ENCODE measurements at regions not wholly inside any gene's neighbourhood (a gene's known extent, or its start where the extent isn't known, plus 50 kb on each side); places are given as distances from the start of the nearest gene placed in this dataset.

DNA sequence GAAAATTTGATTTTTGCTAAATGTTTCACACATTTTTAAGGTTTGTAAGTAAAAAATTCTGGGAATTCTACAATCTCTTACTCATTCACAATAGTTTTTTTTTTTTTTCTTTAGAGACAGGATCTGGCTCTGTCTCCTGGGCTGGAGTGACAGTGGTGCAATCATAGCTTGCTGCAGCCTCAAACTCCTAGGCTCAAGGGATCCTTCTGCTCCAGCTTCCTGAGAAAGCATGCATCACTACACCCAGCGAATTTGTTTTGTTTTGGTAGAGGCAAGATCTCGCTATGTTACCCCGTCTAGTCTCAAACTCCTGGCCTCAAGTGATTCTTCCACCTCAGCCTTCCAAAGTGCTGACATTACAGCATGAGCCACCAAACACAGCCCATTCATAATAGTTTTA is 232.8 kb downstream of the GJA1 start:
- TF ChIP-seq ZNF24 (IDR thresholded peaks at IDR 0.05), result no peak
- no peak for TF ChIP-seq SMARCA5 (IDR thresholded peaks at IDR 0.05)
- TF ChIP-seq, protein P1, sequence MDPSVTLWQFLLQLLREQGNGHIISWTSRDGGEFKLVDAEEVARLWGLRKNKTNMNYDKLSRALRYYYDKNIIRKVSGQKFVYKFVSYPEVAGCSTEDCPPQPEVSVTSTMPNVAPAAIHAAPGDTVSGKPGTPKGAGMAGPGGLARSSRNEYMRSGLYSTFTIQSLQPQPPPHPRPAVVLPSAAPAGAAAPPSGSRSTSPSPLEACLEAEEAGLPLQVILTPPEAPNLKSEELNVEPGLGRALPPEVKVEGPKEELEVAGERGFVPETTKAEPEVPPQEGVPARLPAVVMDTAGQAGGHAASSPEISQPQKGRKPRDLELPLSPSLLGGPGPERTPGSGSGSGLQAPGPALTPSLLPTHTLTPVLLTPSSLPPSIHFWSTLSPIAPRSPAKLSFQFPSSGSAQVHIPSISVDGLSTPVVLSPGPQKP (IDR thresholded peaks at IDR 0.05; ENCODE audit: low read depth, low read length), result no peak
- no peak for TF ChIP-seq STAT1 (conservative IDR thresholded peaks at IDR 0.05)
- no peak for TF ChIP-seq SUZ12 (IDR thresholded peaks at IDR 0.05; ENCODE audit: unreplicated experiment)
- TF ChIP-seq TCF3 (IDR thresholded peaks at IDR 0.05; ENCODE audit: borderline replicate concordance, insufficient read depth, low read depth, low read length), result no peak
- TF ChIP-seq KDM1A (IDR thresholded peaks at IDR 0.05; ENCODE audit: borderline replicate concordance), result no peak
- no peak for TF ChIP-seq ESRRA (IDR thresholded peaks at IDR 0.05; ENCODE audit: low read length)
- no peak for TF ChIP-seq NR2F1 (conservative IDR thresholded peaks at IDR 0.05)
- TF ChIP-seq RCOR1 (conservative IDR thresholded peaks at IDR 0.05; ENCODE audit: low read depth, low read length), result no peak
- no peak for TF ChIP-seq SIN3A (IDR thresholded peaks at IDR 0.05; ENCODE audit: low read depth, low read length)
- no peak for TF ChIP-seq MTA2 (IDR thresholded peaks at IDR 0.05; ENCODE audit: low read depth)
- H3K4me3 ChIP-seq, result no peak overlapping the region
- ATAC-seq (no peak), DNase-seq (ENCODE audit: low read depth, low spot score) (no peak), FAIRE-seq (no peak)
- in situ Hi-C loops (cut with MboI) (no loop called here), intact Hi-C loops (cut with micrococcal nuclease; ENCODE audit: unreplicated experiment) (no loop called here)
- H3K27me3 ChIP-seq (replicated peaks in 1 of 2; ENCODE audit: control insufficient read depth in 2 of 2, insufficient read depth in 2 of 2, low read length in 1 of 2), result no peaks in the 10 kb centered on the region
- POLR2A ChIA-PET, result no interaction called here
- SMC1A ChIA-PET (ENCODE audit: uncharacterized antibody, unreplicated experiment), result no interaction called here
- H3K4me2 ChIP-seq (ENCODE audit: control insufficient read depth, insufficient read depth), result no peak overlapping the region
- H3K79me2 ChIP-seq (ENCODE audit: control insufficient read depth, insufficient read depth, low read length), result no peaks in the 10 kb centered on the region
- H3K9me3 ChIP-seq (replicated peaks; ENCODE audit: control insufficient read depth, insufficient read depth, low read length), result no peaks in the 10 kb centered on the region
- no peak overlapping the region for H3K27ac ChIP-seq (ENCODE audit: control insufficient read depth, insufficient read depth)
- RAD21 ChIA-PET (ENCODE audit: unreplicated experiment), result no interaction called here
- no peaks in the 10 kb centered on the region for H4K20me1 ChIP-seq (ENCODE audit: control insufficient read depth, insufficient read depth)
- H2AFZ ChIP-seq (ENCODE audit: control insufficient read depth, low read depth, low read length), result no peak overlapping the region
- 42% methylated on average over 3 of the region's 3 CpGs for WGBS (ENCODE audit: insufficient coverage, insufficient replicate concordance, low lambda C conversion rate, missing lambda C conversion rate)
- no peaks in the 10 kb centered on the region for H3K4me1 ChIP-seq (ENCODE audit: control insufficient read depth, insufficient read depth, low read length)
- H3K9ac ChIP-seq (ENCODE audit: control insufficient read depth, insufficient read depth, low read length), result no peak overlapping the region
- CTCF ChIA-PET, result interaction anchor here (1.5 kb wide), 1 partner anchor 10 kb away, joined by 3 read pairs; no protein-coding TSS in a partner anchor
- BruUV-seq (replicated peaks), result no TSS peak
- no peaks in the 10 kb centered on the region for H3K36me3 ChIP-seq (ENCODE audit: control insufficient read depth in 2 of 2, insufficient read depth in 2 of 2, low read length in 1 of 2)

Measured in GM12878 (cell line).